ENCODE measurements at regions not wholly inside any gene's neighbourhood (a gene's known extent, or its start where the extent isn't known, plus 50 kb on each side); places are given as distances from the start of the nearest gene placed in this dataset.
A peak's percentile ranks its signal among the peaks of the same experiment; 100 is the strongest.

DNA sequence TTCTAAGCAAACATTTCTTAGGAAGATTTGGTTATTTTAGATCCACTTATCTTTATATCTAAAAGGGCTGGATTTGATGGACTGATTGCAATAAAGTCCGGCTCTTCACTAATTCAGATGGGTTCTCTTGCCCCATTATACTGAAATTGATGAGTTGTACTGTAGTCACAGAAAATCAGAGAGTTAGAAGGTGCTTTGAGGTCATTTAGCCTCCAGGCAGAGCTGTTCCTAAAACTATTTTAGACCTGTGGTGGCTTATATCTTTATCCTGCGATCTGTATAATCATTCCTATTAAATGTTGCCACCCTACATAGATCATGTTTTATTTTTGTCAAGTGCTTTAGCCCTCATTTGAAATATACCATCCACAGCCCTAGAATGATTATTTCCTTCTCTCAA, 61.3 kb upstream of the ATXN1 start:
- TF ChIP-seq GATA3 (IDR thresholded peaks at IDR 0.05; ENCODE audit: low read depth, low read length) = no peak
- TF ChIP-seq GATA2 (IDR thresholded peaks at IDR 0.05; ENCODE audit: low read depth, low read length) = 0 out of 2 replicates have a peak, but pooled peaks have one; percentile 13
